GM21619 (cell line): ENCODE measurements at regions not wholly inside any gene's neighbourhood (a gene's known extent, or its start where the extent isn't known, plus 50 kb on each side); places are given as distances from the start of the nearest gene placed in this dataset.

Experiments
- ATAC-seq: cut with Tn5 transposase; IDR thresholded peaks from one replicate; pipeline ENCODE4 v1.9.1; 2021; ENCODE audit not compliant: unreplicated experiment

GRCh38 chr1:149841597-149842238 is 57.6 kb upstream of the BOLA1 start:
- peak; percentile 34 for ATAC-seq

DNA sequence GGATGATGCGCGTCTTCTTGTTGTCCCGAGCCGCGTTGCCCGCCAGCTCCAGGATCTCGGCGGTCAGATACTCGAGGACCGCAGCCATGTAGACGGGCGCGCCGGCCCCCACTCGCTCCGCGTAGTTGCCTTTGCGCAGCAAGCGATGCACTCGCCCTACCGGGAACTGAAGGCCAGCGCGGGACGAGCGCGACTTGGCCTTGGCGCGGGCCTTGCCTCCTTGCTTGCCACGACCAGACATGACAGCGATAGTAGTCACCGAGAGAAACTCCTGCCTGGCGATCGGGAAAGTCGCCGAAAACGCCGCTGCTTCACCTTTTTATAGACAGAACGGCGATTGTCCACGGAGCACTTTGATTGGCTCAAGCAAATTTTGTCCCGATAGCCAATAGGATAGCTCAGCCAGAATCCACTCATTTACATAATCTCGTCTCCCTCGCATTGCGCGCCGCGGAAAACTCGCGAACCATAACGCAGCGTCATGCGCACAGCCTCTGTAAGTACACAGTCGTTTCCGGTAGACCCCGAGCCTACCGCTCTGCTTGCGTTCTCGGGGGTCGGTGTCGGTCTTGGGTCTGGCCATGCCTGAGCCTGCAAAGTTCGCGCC is 56.8 kb upstream of the BOLA1 start:
- ATAC-seq, result peak; percentile 51

- ATAC-seq, result no peak
These were observed 55.8 kb upstream of the BOLA1 start for GRCh38 chr1:149843431-149844041.

DNA sequence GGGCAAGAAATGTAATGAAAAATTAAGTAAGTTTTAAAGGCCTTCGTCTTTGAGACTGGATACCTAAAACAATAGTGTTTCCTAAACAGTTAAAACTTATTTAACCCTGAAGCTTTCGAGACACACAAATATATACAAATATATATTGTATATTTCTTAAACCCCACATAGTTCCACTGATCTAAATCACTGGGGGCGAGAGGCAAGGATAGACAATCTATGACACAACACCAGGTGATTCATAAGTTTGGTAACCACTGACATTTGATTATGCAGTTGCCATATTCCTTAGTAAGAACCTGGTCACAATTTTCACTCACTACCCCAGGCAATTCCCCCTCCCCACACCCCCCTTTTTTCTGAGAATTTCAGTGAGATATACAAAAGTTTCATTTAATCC is 55.3 kb upstream of the BOLA1 start:
- ATAC-seq, result no peak

DNA sequence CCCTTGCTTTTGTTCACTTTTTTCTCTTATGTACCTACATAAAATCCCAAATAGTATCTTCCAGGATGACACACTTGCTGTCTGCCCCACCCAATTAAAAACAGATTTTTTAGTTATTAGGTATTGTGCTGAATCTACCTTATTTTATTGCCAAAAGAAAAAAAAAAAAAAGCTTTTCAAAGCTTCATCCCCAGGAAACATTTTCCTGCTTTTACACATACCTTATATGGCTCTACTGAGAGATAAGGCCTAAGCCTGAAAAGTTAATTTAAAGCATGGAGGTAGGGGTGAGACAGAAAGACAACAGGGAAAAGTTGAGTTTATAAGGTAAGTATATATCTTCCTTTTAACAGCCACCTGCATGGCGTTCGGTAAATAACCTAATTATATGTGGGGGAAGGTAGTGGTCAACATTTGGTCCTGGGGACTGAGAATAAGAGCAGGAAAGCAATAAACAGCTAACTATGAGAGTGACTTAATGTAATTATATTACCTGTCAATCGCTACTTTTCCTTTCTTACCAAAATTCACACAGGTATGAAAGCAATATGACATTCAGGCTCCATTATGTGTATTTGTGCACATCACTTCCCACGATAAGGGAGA is 54.6 kb upstream of the BOLA1 start:
- ATAC-seq, result no peak

GRCh38 chr1:149845416-149845815 is 54.0 kb upstream of the BOLA1 start:
- no peak for ATAC-seq

- ATAC-seq, result no peak
These were observed 53.3 kb upstream of the BOLA1 start for GRCh38 chr1:149846042-149846441.

- no peak for ATAC-seq
These were observed 52.5 kb upstream of the BOLA1 start for GRCh38 chr1:149846593-149847466.

- ATAC-seq, result no peak
These were observed 50.8 kb upstream of the BOLA1 start for GRCh38 chr1:149848340-149849110.

GRCh38 chr1:149849111-149849946 is 50.0 kb upstream of the BOLA1 start:
- ATAC-seq, result no peak
